RWPE1 (cell line): ENCODE measurements at regions not wholly inside any gene's neighbourhood (a gene's known extent, or its start where the extent isn't known, plus 50 kb on each side); places are given as distances from the start of the nearest gene placed in this dataset.

Experiments
- CTCF ChIA-PET: fragments of 350-600 bp; sonication (Branson Sonifier 250); formaldehyde crosslinking; extraction: SDS; loops from one replicate; lab custom pipeline; 2021; lab: Yijun Ruan, JAX
- POLR2A ChIA-PET: fragments of 400-600 bp; formaldehyde crosslinking; extraction: SDS; loops from one replicate; lab custom pipeline; 2020; ENCODE audit warnings: antibody characterized with exemption; ENCODE audit not compliant: low non-redundant PET; lab: Yijun Ruan, JAX
- DNase-seq: peaks from one replicate; pipeline ENCODE4 v3.0.0; 2012; ENCODE audit warnings: low spot score
- H3K27ac ChIP-seq: fragments of 450-650 bp; 2 replicates; pipeline ENCODE4 v1.5.1; 2017
- TF ChIP-seq, protein P1 (sequence below): fragments of 450-650 bp; conservative IDR thresholded peaks from 2 replicates; pipeline ENCODE4 v1.5.1; 2017; ENCODE audit warnings: low read depth, mild to moderate bottlenecking

DNA sequence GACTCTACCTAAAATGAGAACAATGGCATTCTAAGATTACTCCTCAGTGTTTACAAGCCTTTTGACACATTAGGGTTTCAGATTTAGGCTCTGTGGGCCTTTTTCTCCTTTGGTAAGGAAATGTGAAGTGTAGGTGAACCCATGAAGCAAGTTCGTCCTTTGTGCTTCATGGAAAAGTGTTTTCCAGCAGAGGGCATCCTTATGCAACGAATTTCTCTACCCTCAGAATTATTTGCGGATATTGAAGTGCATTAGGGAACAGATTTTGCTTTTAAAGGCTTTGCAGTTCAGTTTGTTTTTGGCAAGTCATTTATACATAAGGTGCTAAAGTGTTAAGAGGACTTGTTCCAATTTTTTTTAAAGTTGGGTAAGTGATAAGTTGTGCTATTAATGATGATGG is 55.7 kb upstream of the FERMT1 start:
- peak; percentile 20 for DNase-seq
- TF ChIP-seq, protein P1, sequence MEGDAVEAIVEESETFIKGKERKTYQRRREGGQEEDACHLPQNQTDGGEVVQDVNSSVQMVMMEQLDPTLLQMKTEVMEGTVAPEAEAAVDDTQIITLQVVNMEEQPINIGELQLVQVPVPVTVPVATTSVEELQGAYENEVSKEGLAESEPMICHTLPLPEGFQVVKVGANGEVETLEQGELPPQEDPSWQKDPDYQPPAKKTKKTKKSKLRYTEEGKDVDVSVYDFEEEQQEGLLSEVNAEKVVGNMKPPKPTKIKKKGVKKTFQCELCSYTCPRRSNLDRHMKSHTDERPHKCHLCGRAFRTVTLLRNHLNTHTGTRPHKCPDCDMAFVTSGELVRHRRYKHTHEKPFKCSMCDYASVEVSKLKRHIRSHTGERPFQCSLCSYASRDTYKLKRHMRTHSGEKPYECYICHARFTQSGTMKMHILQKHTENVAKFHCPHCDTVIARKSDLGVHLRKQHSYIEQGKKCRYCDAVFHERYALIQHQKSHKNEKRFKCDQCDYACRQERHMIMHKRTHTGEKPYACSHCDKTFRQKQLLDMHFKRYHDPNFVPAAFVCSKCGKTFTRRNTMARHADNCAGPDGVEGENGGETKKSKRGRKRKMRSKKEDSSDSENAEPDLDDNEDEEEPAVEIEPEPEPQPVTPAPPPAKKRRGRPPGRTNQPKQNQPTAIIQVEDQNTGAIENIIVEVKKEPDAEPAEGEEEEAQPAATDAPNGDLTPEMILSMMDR = peak; percentile 72
- CTCF ChIA-PET = interaction anchor here (0.9 to 1.0 kb wide), 2 partner anchors 18 to 917 kb away, joined by 3 read pairs; no protein-coding TSS in a partner anchor
- POLR2A ChIA-PET = no interaction called here
- H3K27ac ChIP-seq = no peak overlapping the region

DNA sequence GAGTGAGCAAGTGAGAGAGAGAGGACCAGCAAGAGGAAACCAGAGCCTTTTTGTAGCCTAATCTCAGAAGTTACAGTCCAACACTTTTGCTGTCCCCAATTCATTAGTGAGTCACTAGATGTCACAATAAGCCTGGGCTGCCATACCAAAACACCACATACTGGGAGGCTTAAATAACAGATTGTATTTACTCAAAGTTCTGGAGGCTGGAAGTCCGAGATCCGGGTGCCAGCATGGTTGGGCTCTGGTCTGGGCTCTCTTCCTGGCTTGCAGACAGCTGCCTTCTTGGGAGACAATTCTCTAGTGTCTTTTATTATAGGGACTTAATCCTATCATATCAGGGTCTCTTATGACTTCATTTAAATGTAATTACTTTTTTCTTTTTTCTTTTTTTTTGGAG is 50.7 kb upstream of the FERMT1 start:
- TF ChIP-seq, protein P1 = no peak
- no peak overlapping the region for H3K27ac ChIP-seq
- no peak for DNase-seq
- ChIA-PET POLR2A (no interaction called here), CTCF (interaction anchor here (0.6 to 0.7 kb wide), 2 partner anchors 45 to 645 kb away, joined by 3 read pairs; no protein-coding TSS in a partner anchor)
